Mesenchymal stem cell (in vitro differentiated cells and primary cell): ENCODE measurements at regions not wholly inside any gene's neighbourhood (a gene's known extent, or its start where the extent isn't known, plus 50 kb on each side); places are given as distances from the start of the nearest gene placed in this dataset.
"Not testable (repeated sequence)": the region's sequence is repeated elsewhere in the genome, so short reads cannot be mapped to it uniquely, and the experiment has no call there.

ENCODE experiments used
- DNase-seq: peaks from one replicate; pipeline ENCODE4 v3.0.0-alpha.2; 2013
- H2AFZ ChIP-seq: one replicate; pipeline ENCODE4 v1.6.1; 2013; ENCODE audit warnings: low read depth, mild to moderate bottlenecking, control low read depth, inconsistent platforms, low read length, moderate library complexity
- H2AK5ac ChIP-seq: 2 replicates; pipeline ENCODE4 v1.6.1; 2013; ENCODE audit warnings: low read length, moderate library complexity, mild to moderate bottlenecking, inconsistent platforms; ENCODE audit not compliant: severe bottlenecking
- H2BK120ac ChIP-seq: one replicate; pipeline ENCODE4 v1.6.1; 2013; ENCODE audit warnings: low read depth, mild to moderate bottlenecking, inconsistent platforms, low read length, moderate library complexity
- H2BK12ac ChIP-seq, 2 experiments: one replicate each; pipeline ENCODE4 v1.6.1; 2013; ENCODE audit warnings: inconsistent platforms in 2 of 2, low read length in 2 of 2, mild to moderate bottlenecking in 2 of 2, moderate library complexity in 2 of 2, control low read depth in 1 of 2
- H2BK15ac ChIP-seq: one replicate; pipeline ENCODE4 v1.6.1; 2013; ENCODE audit warnings: mild to moderate bottlenecking, low read depth, inconsistent platforms; ENCODE audit not compliant: poor library complexity, severe bottlenecking
- H2BK5ac ChIP-seq: 2 replicates; pipeline ENCODE4 v1.6.1; 2013; ENCODE audit warnings: low read depth, mild to moderate bottlenecking, low read length, control low read depth, inconsistent platforms; ENCODE audit not compliant: poor library complexity, severe bottlenecking
- H3K14ac ChIP-seq, 2 experiments: one replicate each; pipeline ENCODE4 v1.6.1; 2013; ENCODE audit warnings: inconsistent platforms in 2 of 2, low read length in 2 of 2, control low read depth in 1 of 2, mild to moderate bottlenecking in 1 of 2, moderate library complexity in 1 of 2
- H3K18ac ChIP-seq, 2 experiments: one replicate each; pipeline ENCODE4 v1.6.1; 2013; ENCODE audit warnings: inconsistent platforms in 2 of 2, low read length in 2 of 2, control low read depth in 1 of 2, low read depth in 1 of 2, mild to moderate bottlenecking in 1 of 2
- H3K23ac ChIP-seq, 2 experiments: one replicate each; pipeline ENCODE4 v1.6.1; 2013; ENCODE audit warnings: inconsistent platforms in 2 of 2, low read length in 2 of 2, mild to moderate bottlenecking in 2 of 2, moderate library complexity in 2 of 2, control low read depth in 1 of 2
- H3K27ac ChIP-seq: 2 replicates; pipeline ENCODE4 v1.5.1; 2013; ENCODE audit warnings: mild to moderate bottlenecking, moderate library complexity, low read length, control low read depth, inconsistent platforms; ENCODE audit not compliant: poor library complexity, severe bottlenecking
- H3K27me3 ChIP-seq, 2 experiments: 2 replicates each; pipeline versions ENCODE4 v1.6.1 to v1.7.0; 2013; ENCODE audit warnings: low read length in 2 of 2, mild to moderate bottlenecking in 2 of 2, moderate library complexity in 2 of 2, control low read depth in 1 of 2, inconsistent platforms in 1 of 2; ENCODE audit not compliant: control insufficient read depth in 1 of 2, insufficient read depth in 1 of 2
- H3K36me3 ChIP-seq, 2 experiments: 2 replicates each; pipeline versions ENCODE4 v1.6.1 to v1.7.0; 2013; ENCODE audit warnings: low read length in 2 of 2, control low read depth in 1 of 2, inconsistent platforms in 1 of 2, low read depth in 1 of 2, mild to moderate bottlenecking in 1 of 2; ENCODE audit not compliant: insufficient read depth in 2 of 2, control insufficient read depth in 1 of 2
- H3K4ac ChIP-seq, 2 experiments: one replicate each; pipeline ENCODE4 v1.6.1; 2013; ENCODE audit warnings: inconsistent platforms in 2 of 2, low read length in 2 of 2, mild to moderate bottlenecking in 2 of 2, moderate library complexity in 2 of 2, control low read depth in 1 of 2, low read depth in 1 of 2
- H3K4me1 ChIP-seq: 2 replicates; pipeline ENCODE4 v1.6.1; 2013; ENCODE audit warnings: low read depth, low read length, control low read depth; ENCODE audit not compliant: control insufficient read depth, insufficient read depth
- H3K4me2 ChIP-seq: 2 replicates; pipeline ENCODE4 v1.6.1; 2013; ENCODE audit warnings: low read length, mild to moderate bottlenecking, inconsistent platforms; ENCODE audit not compliant: poor library complexity, severe bottlenecking
- H3K4me3 ChIP-seq, 2 experiments: 2 replicates each; pipeline versions ENCODE4 v1.5.1 to v1.7.0; 2013; ENCODE audit warnings: low read length in 2 of 2, mild to moderate bottlenecking in 2 of 2, control low read depth in 1 of 2, low read depth in 1 of 2; ENCODE audit not compliant: insufficient read depth in 1 of 2
- H3K79me1 ChIP-seq: replicated peaks from 2 replicates; pipeline ENCODE4 v1.6.1; 2013; ENCODE audit warnings: mild to moderate bottlenecking, control low read depth, low read length, inconsistent platforms; ENCODE audit not compliant: poor library complexity, severe bottlenecking
- H3K9ac ChIP-seq: 2 replicates; pipeline ENCODE4 v1.7.0; 2013; ENCODE audit warnings: mild to moderate bottlenecking, low read length, moderate library complexity
- H3K9me3 ChIP-seq: 2 replicates; pipeline ENCODE4 v1.7.0; 2013; ENCODE audit warnings: mild to moderate bottlenecking, low read length; ENCODE audit not compliant: control insufficient read depth
- H4K8ac ChIP-seq: one replicate; pipeline ENCODE4 v1.6.1; 2013; ENCODE audit warnings: inconsistent platforms, mild to moderate bottlenecking, low read length, moderate library complexity
- H4K91ac ChIP-seq: one replicate; pipeline ENCODE4 v1.6.1; 2013; ENCODE audit warnings: mild to moderate bottlenecking, low read length, inconsistent platforms
- WGBS: methylation state at CpG from one replicate; pipeline ENCODE4 v1.1.7; 2013; ENCODE audit warnings: mixed read lengths; 5-methylcytosine and 5-hydroxymethylcytosine counted together

GRCh38 chr16:31641279-31641678 is 113.6 kb downstream of the AHSP start:
- no peak for DNase-seq
- Histone ChIP-seq H3K79me1 (no peaks in the 10 kb centered on the region), H2AFZ (no peak overlapping the region), H3K4me1 (no peaks in the 10 kb centered on the region), H3K14ac (no peak overlapping the region), H3K4ac (no peak overlapping the region), H3K4me2 (no peak overlapping the region), H4K91ac (no peak overlapping the region), H2BK15ac (no peak overlapping the region), H3K18ac (no peak overlapping the region), H3K27ac (no peak overlapping the region), H2BK5ac (no peak overlapping the region), H2BK12ac (no peak overlapping the region), H2AK5ac (no peak overlapping the region), H3K36me3 (no peaks in the 10 kb centered on the region), H2BK120ac (no peak overlapping the region), H3K23ac (no peak overlapping the region), H3K27me3 (no peaks in the 10 kb centered on the region), H3K9me3 (peaks cover 35% of the 10 kb centered on the region), H3K9ac (no peak overlapping the region), H3K4me3 (no peak overlapping the region), H4K8ac (no peak overlapping the region)
- WGBS, result no CpG with 5 or more reads among the region's 4 CpGs

- H3K79me1 ChIP-seq, H3K27me3 ChIP-seq: not testable (repeated sequence)
- WGBS, result 68% methylated on average over 3 of the region's 4 CpGs
These were observed 128.0 kb downstream of the AHSP start for GRCh38 chr16:31655674-31656073.

DNA sequence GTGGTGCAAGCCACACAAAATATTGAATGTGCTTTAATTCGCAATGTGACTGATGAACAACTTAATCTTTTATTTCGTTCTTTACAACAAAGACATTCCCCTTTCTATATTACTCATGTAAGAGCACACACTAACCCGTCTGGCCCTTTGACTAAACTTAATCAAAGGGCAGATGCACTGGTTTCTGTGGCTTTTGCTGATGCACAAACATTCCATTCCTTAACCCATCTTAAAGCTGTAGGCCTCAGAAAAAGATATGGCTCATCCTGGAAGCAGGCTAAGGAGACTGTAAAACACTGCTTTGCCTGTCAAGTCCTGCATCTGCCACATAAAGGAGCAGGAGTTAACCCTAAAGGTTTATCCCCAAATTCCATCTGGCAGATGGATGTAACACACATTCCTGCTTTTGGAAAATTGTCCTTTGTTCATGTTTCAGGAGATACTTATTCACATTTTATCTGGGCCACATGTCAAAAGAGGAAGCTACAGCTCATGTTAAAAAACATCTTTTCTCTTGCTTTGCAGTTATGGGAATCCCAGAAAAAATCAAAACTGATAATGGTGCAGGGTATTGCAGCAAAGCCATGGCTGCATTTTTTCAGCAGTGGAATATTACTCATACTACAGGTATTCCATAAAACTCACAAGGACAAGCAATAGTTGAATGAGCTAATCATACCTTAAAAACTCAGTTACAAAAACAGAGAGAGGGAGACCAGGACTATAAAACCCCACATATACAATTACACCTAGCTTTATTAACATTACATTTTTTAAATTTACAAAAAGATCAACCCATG is 137.2 kb downstream of the AHSP start:
- Histone ChIP-seq H2BK120ac (no peak overlapping the region), H3K4me2 (no peak overlapping the region), H3K36me3 (no peaks in the 10 kb centered on the region), H3K4ac (no peak overlapping the region), H4K91ac (no peak overlapping the region), H2AK5ac (no peak overlapping the region), H3K18ac (no peak overlapping the region), H3K79me1 (no peaks in the 10 kb centered on the region), H3K27ac (no peak overlapping the region), H3K4me3 (no peak overlapping the region), H3K9me3 (peaks cover 51% of the 10 kb centered on the region), H3K14ac (no peak overlapping the region), H4K8ac (no peak overlapping the region), H3K4me1 (no peaks in the 10 kb centered on the region), H2BK12ac (no peak overlapping the region), H2AFZ (no peak overlapping the region), H3K27me3 (no peaks in the 10 kb centered on the region), H3K9ac (no peak overlapping the region), H2BK5ac (no peak overlapping the region), H3K23ac (no peak overlapping the region), H2BK15ac (no peak overlapping the region)
- no peak for DNase-seq
- 39% methylated on average over 3 of the region's 3 CpGs for WGBS

More at GRCh38 chr16:31655674-31656073, 128.0 kb downstream of the AHSP start:
- not testable (repeated sequence) for H2BK120ac ChIP-seq, H2BK12ac ChIP-seq, H3K4me2 ChIP-seq, DNase-seq, H3K18ac ChIP-seq, H4K8ac ChIP-seq, H3K4ac ChIP-seq, H3K9ac ChIP-seq, H2BK5ac ChIP-seq, H3K27ac ChIP-seq, H2AK5ac ChIP-seq, H3K4me1 ChIP-seq, H2AFZ ChIP-seq, H2BK15ac ChIP-seq, H3K4me3 ChIP-seq, H3K14ac ChIP-seq, H3K36me3 ChIP-seq, H4K91ac ChIP-seq, H3K23ac ChIP-seq
- H3K9me3 ChIP-seq, result peaks cover 30% of the 10 kb centered on the region

DNA sequence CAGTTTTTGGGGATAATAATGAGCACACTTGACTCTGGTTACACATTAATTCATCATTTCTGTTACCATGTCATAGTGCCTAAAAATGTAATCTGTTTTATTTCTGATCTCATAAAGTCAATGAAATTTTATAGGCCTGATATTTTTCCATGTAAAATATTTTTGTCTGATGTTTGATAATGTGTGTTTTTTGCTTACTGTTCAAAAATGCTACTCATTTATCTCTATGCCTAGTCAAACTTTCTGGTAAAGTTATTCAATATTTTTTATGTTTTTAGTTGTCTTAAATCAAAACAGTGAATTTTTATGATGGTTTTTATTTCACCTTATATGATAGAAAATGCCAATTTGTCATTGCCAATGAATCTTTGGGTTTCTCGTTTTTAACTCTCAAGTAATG is 147.0 kb downstream of the AHSP start:
- no peak overlapping the region for H2BK15ac ChIP-seq
- no peak overlapping the region for H4K8ac ChIP-seq
- H2BK5ac ChIP-seq, result no peak overlapping the region
- no peak for DNase-seq
- H3K4me2 ChIP-seq, result no peak overlapping the region
- no peak overlapping the region for H2BK12ac ChIP-seq
- H3K36me3 ChIP-seq, result no peaks in the 10 kb centered on the region
- H3K27ac ChIP-seq, result no peak overlapping the region
- WGBS, result no CpG with 5 or more reads among the region's 1 CpG
- H3K14ac ChIP-seq, result no peak overlapping the region
- H3K9me3 ChIP-seq, result peaks cover 21% of the 10 kb centered on the region
- no peaks in the 10 kb centered on the region for H3K79me1 ChIP-seq
- no peaks in the 10 kb centered on the region for H3K27me3 ChIP-seq
- no peak overlapping the region for H2AFZ ChIP-seq
- H3K9ac ChIP-seq, result no peak overlapping the region
- no peak overlapping the region for H3K4ac ChIP-seq
- H2AK5ac ChIP-seq, result no peak overlapping the region
- no peak overlapping the region for H4K91ac ChIP-seq
- no peak overlapping the region for H3K23ac ChIP-seq
- no peak overlapping the region for H3K4me3 ChIP-seq
- H2BK120ac ChIP-seq, result no peak overlapping the region
- no peak overlapping the region for H3K18ac ChIP-seq
- no peaks in the 10 kb centered on the region for H3K4me1 ChIP-seq
